ENCODE measurements at regions not wholly inside any gene's neighbourhood (a gene's known extent, or its start where the extent isn't known, plus 50 kb on each side); places are given as distances from the start of the nearest gene placed in this dataset.
"Not testable (repeated sequence)": the region's sequence is repeated elsewhere in the genome, so short reads cannot be mapped to it uniquely, and the experiment has no call there.

- no peak for DNase-seq (ENCODE audit: low read depth)
- no peak for TF ChIP-seq CTCF (IDR thresholded peaks at IDR 0.05; ENCODE audit: low read length, missing control alignments)
- H3K4me3 ChIP-seq (replicated peaks; ENCODE audit: low read depth, low read length): no peak overlapping the region
Observed at GRCh38 chr9:27683181-27683580, 109.9 kb upstream of the C9orf72 start.

GRCh38 chr9:27688954-27689353 is 115.7 kb upstream of the C9orf72 start:
- TF ChIP-seq CTCF (IDR thresholded peaks at IDR 0.05; ENCODE audit: low read length, missing control alignments): no peak
- H3K4me3 ChIP-seq (replicated peaks; ENCODE audit: low read depth, low read length): no peak overlapping the region
- DNase-seq (ENCODE audit: low read depth): no peak

- not testable (repeated sequence) for H3K4me3 ChIP-seq (replicated peaks; ENCODE audit: low read depth, low read length); DNase-seq (ENCODE audit: low read depth)
Observed at GRCh38 chr9:27690816-27691215, 117.5 kb upstream of the C9orf72 start.

GRCh38 chr9:27699621-27700020 is 126.3 kb upstream of the C9orf72 start:
- no peak overlapping the region for H3K4me3 ChIP-seq (replicated peaks; ENCODE audit: low read depth, low read length)
- no peak for DNase-seq (ENCODE audit: low read depth)
- no peak for TF ChIP-seq CTCF (IDR thresholded peaks at IDR 0.05; ENCODE audit: low read length, missing control alignments)

- DNase-seq (ENCODE audit: low read depth): no peak
- TF ChIP-seq CTCF (IDR thresholded peaks at IDR 0.05; ENCODE audit: low read length, missing control alignments): no peak
- H3K4me3 ChIP-seq (replicated peaks; ENCODE audit: low read depth, low read length): no peak overlapping the region
Observed at GRCh38 chr9:27701016-27701415, 127.7 kb upstream of the C9orf72 start.

- DNase-seq (ENCODE audit: low read depth): peak; percentile 70
- no peak overlapping the region for H3K4me3 ChIP-seq (replicated peaks; ENCODE audit: low read depth, low read length)
- TF ChIP-seq CTCF (IDR thresholded peaks at IDR 0.05; ENCODE audit: low read length, missing control alignments): no peak
Observed at GRCh38 chr9:27701587-27701986, 128.3 kb upstream of the C9orf72 start.

GRCh38 chr9:27703216-27703980 is 130.1 kb upstream of the C9orf72 start:
- no peak for TF ChIP-seq CTCF (IDR thresholded peaks at IDR 0.05; ENCODE audit: low read length, missing control alignments)
- no peak overlapping the region for H3K4me3 ChIP-seq (replicated peaks; ENCODE audit: low read depth, low read length)
- DNase-seq (ENCODE audit: low read depth): no peak

Data from fibroblast of pulmonary artery (primary cell).